SK-N-SH (cell line): ENCODE measurements at regions not wholly inside any gene's neighbourhood (a gene's known extent, or its start where the extent isn't known, plus 50 kb on each side); places are given as distances from the start of the nearest gene placed in this dataset.

Source experiments
- CTCF ChIP-seq: fragments of 200-600 bp; sonication (generic); IDR thresholded peaks from 2 replicates; pipeline ENCODE4 v1.6.1; 2017; ENCODE audit warnings: antibody characterized with exemption, mild to moderate bottlenecking, moderate library complexity
- EP300 ChIP-seq, 2 experiments: IDR thresholded peaks; 2 replicates each; pipeline versions ENCODE4 v1.4.0 to v1.6.1; 2012; ENCODE audit warnings: borderline replicate concordance in 1 of 2, low read depth in 1 of 2, low read length in 1 of 2
- GABPA ChIP-seq: IDR thresholded peaks from 2 replicates; pipeline ENCODE4 v1.4.0; 2012; ENCODE audit warnings: low read depth, mild to moderate bottlenecking
- IRF3 ChIP-seq: fragments of 150-350 bp; IDR thresholded peaks from 2 replicates; pipeline ENCODE4 v1.6.1; 2016; ENCODE audit warnings: mild to moderate bottlenecking, low read depth, low read length
- RAD21 ChIP-seq: IDR thresholded peaks from 2 replicates; pipeline ENCODE4 v1.6.1; 2012; ENCODE audit warnings: mild to moderate bottlenecking, low read length
- REST ChIP-seq: IDR thresholded peaks from 2 replicates; pipeline ENCODE4 v1.6.1; 2012; ENCODE audit warnings: mild to moderate bottlenecking, low read depth, low read length, moderate library complexity
- SMC3 ChIP-seq: IDR thresholded peaks from 2 replicates; pipeline ENCODE4 v1.6.1; 2012; ENCODE audit warnings: low read depth, low read length, improper control_type of control experiment
- TEAD4 ChIP-seq: IDR thresholded peaks from 2 replicates; pipeline ENCODE4 v1.4.0; 2012; ENCODE audit warnings: mild to moderate bottlenecking, borderline replicate concordance; ENCODE audit not compliant: insufficient read depth

DNA sequence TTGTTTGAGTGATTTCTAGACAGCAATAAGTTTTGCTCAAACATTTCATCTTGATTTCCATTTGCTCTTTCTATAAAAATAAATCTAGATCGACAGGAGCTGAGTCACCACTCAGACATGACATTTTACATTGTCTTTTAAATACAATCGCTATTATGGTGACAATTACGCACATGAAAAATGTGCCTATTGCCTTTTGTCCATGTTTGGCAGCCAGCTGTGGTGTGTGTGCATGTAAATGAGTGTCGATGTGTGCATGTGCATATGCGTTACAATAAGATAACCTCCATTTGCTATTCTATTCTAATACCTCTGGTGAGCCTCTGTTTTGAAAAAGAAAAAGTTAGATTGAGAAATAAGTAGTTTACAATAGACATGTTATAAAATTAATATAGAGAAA, 89.7 kb upstream of the GRM7 start:
- TF ChIP-seq CTCF (no peak), GABPA (no peak), EP300 (IDR thresholded peaks at IDR 0.05; ENCODE audit: borderline replicate concordance in 1 of 2, low read depth in 1 of 2, low read length in 1 of 2) (no peak), RAD21 (no peak), IRF3 (no peak), SMC3 (no peak), REST (no peak), TEAD4 (no peak)
